Breast epithelium (tissue), 4 donors: ENCODE measurements at regions not wholly inside any gene's neighbourhood (a gene's known extent, or its start where the extent isn't known, plus 50 kb on each side); places are given as distances from the start of the nearest gene placed in this dataset.

Experiments used
- DNase-seq, 2 donors: peaks; one replicate each; pipeline ENCODE4 v3.0.0-alpha.2; 2019; ENCODE audit warnings: low spot score in 2 of 2
- H3K27ac ChIP-seq, 2 donors: fragments of 200-600 bp; sonication (generic) in 1 of 2; one replicate each; pipeline ENCODE4 v1.5.1; 2016 to 2019; ENCODE audit warnings: mild to moderate bottlenecking in 1 of 2
- H3K27me3 ChIP-seq, 2 donors: fragments of 200-600 bp; sonication (generic) in 1 of 2; one replicate each; pipeline versions ENCODE4 v1.5.1 to v1.6.0; 2017 to 2019; ENCODE audit warnings: control low read depth in 1 of 2, mild to moderate bottlenecking in 1 of 2
- H3K36me3 ChIP-seq: fragments of 200-600 bp; one replicate; pipeline ENCODE4 v1.5.1; 2019
- H3K4me1 ChIP-seq, 2 donors: fragments of 200-600 bp; sonication (generic); one replicate each; pipeline ENCODE4 v1.5.1; 2016 to 2019; ENCODE audit warnings: control low read depth in 1 of 2
- H3K4me3 ChIP-seq, 3 donors: fragments of 200-600 bp; sonication (generic); 1 replicate in 2 of 3; 2 replicates in 1 of 3; pipeline ENCODE4 v1.5.1; 2016 to 2019; ENCODE audit warnings: mild to moderate bottlenecking in 3 of 3, moderate library complexity in 2 of 3
- H3K9me3 ChIP-seq, 2 donors: fragments of 200-600 bp; sonication (generic) in 1 of 2; one replicate each; pipeline ENCODE4 v1.5.1; 2016 to 2019; ENCODE audit warnings: control low read depth in 1 of 2
- POLR2A ChIP-seq: fragments of 450-650 bp; IDR thresholded peaks from one replicate; pipeline ENCODE4 v1.6.1; 2016; ENCODE audit warnings: antibody characterized with exemption, mild to moderate bottlenecking, moderate library complexity
- POLR2AphosphoS5 ChIP-seq, 3 donors: sonication (generic); formaldehyde crosslinking; IDR thresholded peaks; one replicate each; pipeline ENCODE4 v1.6.1; 2017; ENCODE audit warnings: antibody characterized with exemption in 3 of 3
- intact Hi-C: fragments of 100-400 bp; cut with DNase I; formaldehyde crosslinking; loops from one replicate; pipeline ENCODE4 v1.15.1; 2023; ENCODE audit warnings: low total_unique reads
- TF ChIP-seq, protein P1 (sequence below), 3 donors: fragments of 450-650 bp; IDR thresholded peaks; one replicate each; pipeline ENCODE4 v1.5.1; 2016 to 2017; ENCODE audit warnings: antibody characterized with exemption in 3 of 3, mild to moderate bottlenecking in 3 of 3, moderate library complexity in 3 of 3

DNA sequence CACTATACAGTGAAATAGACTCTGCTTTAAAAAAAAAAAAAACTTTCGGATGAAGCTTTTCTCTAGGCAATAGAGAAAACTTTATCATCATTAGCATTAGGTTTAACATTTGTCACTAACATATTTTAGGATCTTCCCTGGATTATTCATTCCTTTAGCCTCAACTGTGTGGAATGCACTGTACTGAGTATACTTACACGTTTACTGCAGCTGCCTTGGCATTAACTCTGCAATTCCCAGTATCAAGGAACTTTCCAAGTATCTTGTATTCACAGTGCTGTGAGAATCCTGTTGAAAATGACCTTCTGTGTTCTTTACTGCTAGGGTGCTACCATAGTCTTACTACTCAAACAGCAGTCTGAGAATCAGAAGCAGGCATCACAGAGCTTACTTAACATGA is 328.2 kb upstream of the COL3A1 start:
- no peak for DNase-seq
- H3K4me3 ChIP-seq: no peak overlapping the region
- H3K27ac ChIP-seq: no peak overlapping the region
- intact Hi-C loops: no loop called here
- no peaks in the 10 kb centered on the region for H3K27me3 ChIP-seq
- H3K36me3 ChIP-seq: no peaks in the 10 kb centered on the region
- TF ChIP-seq POLR2A: no peak
- no peak for TF ChIP-seq POLR2AphosphoS5 (IDR thresholded peaks at IDR 0.05)
- TF ChIP-seq, protein P1, sequence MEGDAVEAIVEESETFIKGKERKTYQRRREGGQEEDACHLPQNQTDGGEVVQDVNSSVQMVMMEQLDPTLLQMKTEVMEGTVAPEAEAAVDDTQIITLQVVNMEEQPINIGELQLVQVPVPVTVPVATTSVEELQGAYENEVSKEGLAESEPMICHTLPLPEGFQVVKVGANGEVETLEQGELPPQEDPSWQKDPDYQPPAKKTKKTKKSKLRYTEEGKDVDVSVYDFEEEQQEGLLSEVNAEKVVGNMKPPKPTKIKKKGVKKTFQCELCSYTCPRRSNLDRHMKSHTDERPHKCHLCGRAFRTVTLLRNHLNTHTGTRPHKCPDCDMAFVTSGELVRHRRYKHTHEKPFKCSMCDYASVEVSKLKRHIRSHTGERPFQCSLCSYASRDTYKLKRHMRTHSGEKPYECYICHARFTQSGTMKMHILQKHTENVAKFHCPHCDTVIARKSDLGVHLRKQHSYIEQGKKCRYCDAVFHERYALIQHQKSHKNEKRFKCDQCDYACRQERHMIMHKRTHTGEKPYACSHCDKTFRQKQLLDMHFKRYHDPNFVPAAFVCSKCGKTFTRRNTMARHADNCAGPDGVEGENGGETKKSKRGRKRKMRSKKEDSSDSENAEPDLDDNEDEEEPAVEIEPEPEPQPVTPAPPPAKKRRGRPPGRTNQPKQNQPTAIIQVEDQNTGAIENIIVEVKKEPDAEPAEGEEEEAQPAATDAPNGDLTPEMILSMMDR (IDR thresholded peaks at IDR 0.05): no peak
- no peaks in the 10 kb centered on the region for H3K4me1 ChIP-seq
- no peaks in the 10 kb centered on the region for H3K9me3 ChIP-seq

DNA sequence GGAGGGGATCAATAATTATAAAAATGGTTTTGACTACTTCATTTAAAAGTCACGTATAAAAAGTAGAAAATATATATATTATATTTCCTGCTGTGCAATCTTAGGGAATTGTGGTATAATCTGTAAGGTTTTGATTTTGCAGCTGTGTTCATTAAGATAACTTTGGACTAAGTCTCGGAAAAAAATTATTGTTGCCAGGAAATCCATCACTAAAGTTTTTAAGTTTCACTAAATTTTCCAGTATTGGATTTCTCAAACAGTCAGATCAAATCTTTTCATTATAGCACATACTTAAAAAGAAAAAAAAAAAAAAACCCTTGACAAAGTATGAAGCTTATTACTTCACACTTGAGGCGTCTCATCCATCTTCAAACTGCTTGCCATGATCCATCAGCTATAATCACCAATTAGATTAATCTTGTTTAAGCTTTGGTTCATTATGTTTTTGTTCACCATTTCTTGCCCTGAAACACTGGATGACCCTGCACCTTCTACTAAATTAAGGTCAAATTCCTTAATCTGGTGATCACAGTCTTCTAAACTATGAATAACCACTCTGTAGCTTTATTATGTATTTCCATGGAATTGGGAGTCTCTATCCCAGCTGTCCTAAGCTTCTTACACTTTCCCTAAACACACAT is 326.6 kb upstream of the COL3A1 start:
- intact Hi-C loops: no loop called here
- Histone ChIP-seq H3K9me3 (no peaks in the 10 kb centered on the region), H3K27me3 (no peaks in the 10 kb centered on the region), H3K36me3 (no peaks in the 10 kb centered on the region), H3K27ac (no peak overlapping the region), H3K4me1 (no peaks in the 10 kb centered on the region), H3K4me3 (no peak overlapping the region)
- TF ChIP-seq, protein P1 (IDR thresholded peaks at IDR 0.05): no peak
- TF ChIP-seq POLR2AphosphoS5 (IDR thresholded peaks at IDR 0.05) (no peak), POLR2A (no peak)
- DNase-seq: no peak

GRCh38 chr2:188659656-188660406 is 314.3 kb upstream of the COL3A1 start:
- no peak overlapping the region for H3K27ac ChIP-seq
- H3K4me1 ChIP-seq: no peaks in the 10 kb centered on the region
- H3K4me3 ChIP-seq: no peak overlapping the region
- no peaks in the 10 kb centered on the region for H3K27me3 ChIP-seq
- intact Hi-C loops: no loop called here
- H3K36me3 ChIP-seq: no peaks in the 10 kb centered on the region
- no peaks in the 10 kb centered on the region for H3K9me3 ChIP-seq
- DNase-seq: no peak
- TF ChIP-seq POLR2A (no peak), POLR2AphosphoS5 (IDR thresholded peaks at IDR 0.05) (no peak)
- TF ChIP-seq, protein P1 (IDR thresholded peaks at IDR 0.05): no peak

- DNase-seq: no peak
- H3K4me1 ChIP-seq: no peaks in the 10 kb centered on the region
- intact Hi-C loops: no loop called here
- no peaks in the 10 kb centered on the region for H3K27me3 ChIP-seq
- H3K27ac ChIP-seq: no peak overlapping the region
- no peaks in the 10 kb centered on the region for H3K36me3 ChIP-seq
- H3K9me3 ChIP-seq: no peaks in the 10 kb centered on the region
- H3K4me3 ChIP-seq: no peak overlapping the region
- TF ChIP-seq POLR2AphosphoS5 (IDR thresholded peaks at IDR 0.05) (no peak), POLR2A (no peak)
- TF ChIP-seq, protein P1 (IDR thresholded peaks at IDR 0.05): no peak
These were observed 310.9 kb upstream of the COL3A1 start for GRCh38 chr2:188663301-188663700.

GRCh38 chr2:188664416-188664815 is 309.8 kb upstream of the COL3A1 start:
- intact Hi-C loops: no loop called here
- Histone ChIP-seq H3K4me3 (no peak overlapping the region), H3K36me3 (no peaks in the 10 kb centered on the region), H3K4me1 (no peaks in the 10 kb centered on the region), H3K27me3 (no peaks in the 10 kb centered on the region), H3K27ac (peak overlapping the region in 1 of 2 donors; percentile 27), H3K9me3 (no peaks in the 10 kb centered on the region)
- no peak for DNase-seq
- no peak for TF ChIP-seq POLR2A
